Calu3 (cell line): ENCODE measurements at regions not wholly inside any gene's neighbourhood (a gene's known extent, or its start where the extent isn't known, plus 50 kb on each side); places are given as distances from the start of the nearest gene placed in this dataset.

Experiments
- BruUV-seq: library from RNA; stranded (reverse); fragments of 400-500 nt; replicated peaks from 2 replicates; lab custom pipeline; 2021; lab: Mats Ljungman, UMichigan
- CTCF ChIA-PET: fragments of 300-600 bp; sonication (Branson Sonifier 250); formaldehyde crosslinking; loops from one replicate; lab custom pipeline; 2022; ENCODE audit warnings: antibody characterized with exemption; lab: Charles Lee
- DNase-seq: peaks from one replicate; pipeline ENCODE4 v3.0.0; 2022
- H3K27ac Mint-ChIP-seq: one replicate; pipeline ENCODE4 v1.8.0; 2022; ENCODE audit warnings: mixed read lengths; ENCODE audit not compliant: unreplicated experiment
- H3K27me3 Mint-ChIP-seq: one replicate; pipeline ENCODE4 v1.8.0; 2022; ENCODE audit warnings: mixed read lengths; ENCODE audit not compliant: unreplicated experiment
- H3K36me3 Mint-ChIP-seq: one replicate; pipeline ENCODE4 v1.8.0; 2022; ENCODE audit warnings: mild to moderate bottlenecking, moderate library complexity, mixed read lengths; ENCODE audit not compliant: insufficient read depth, unreplicated experiment
- H3K4me1 Mint-ChIP-seq: one replicate; pipeline ENCODE4 v1.8.0; 2022; ENCODE audit warnings: mild to moderate bottlenecking, low read depth, mixed read lengths; ENCODE audit not compliant: unreplicated experiment
- H3K4me3 Mint-ChIP-seq: one replicate; pipeline ENCODE4 v1.8.0; 2022; ENCODE audit warnings: mild to moderate bottlenecking, low read depth, moderate library complexity, mixed read lengths; ENCODE audit not compliant: unreplicated experiment
- H3K9me3 Mint-ChIP-seq: one replicate; pipeline ENCODE4 v1.8.0; 2022; ENCODE audit warnings: low read depth, mixed read lengths; ENCODE audit not compliant: unreplicated experiment
- intact Hi-C: fragments of 100-400 bp; cut with micrococcal nuclease; formaldehyde crosslinking; loops from one replicate; pipeline ENCODE4 v1.10.0; 2022; ENCODE audit not compliant: unreplicated experiment
- TF ChIP-seq, protein P1 (sequence below): fragments of 200-600 bp; IDR thresholded peaks from one replicate; pipeline ENCODE4 v1.8.0; 2022; ENCODE audit warnings: antibody characterized with exemption; ENCODE audit not compliant: unreplicated experiment

DNA sequence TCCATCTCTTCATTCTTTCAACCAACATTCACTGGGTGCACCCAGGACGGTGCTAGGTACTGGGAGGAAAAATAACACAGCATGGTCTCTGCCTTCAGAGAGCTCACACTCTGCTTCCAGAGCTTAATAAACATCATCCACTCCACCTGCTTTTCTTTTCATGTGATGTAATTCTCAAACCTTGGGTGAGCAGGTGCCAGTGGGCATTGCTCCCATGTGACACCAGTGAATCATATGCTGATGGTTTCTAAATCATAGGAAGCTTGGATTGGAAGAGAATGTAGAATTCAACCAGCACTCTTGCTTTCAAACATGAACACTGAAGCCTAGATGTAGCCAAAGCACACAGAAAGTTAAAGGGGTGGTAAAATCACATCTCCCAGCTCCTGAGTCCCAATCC lies 189.8 kb downstream of the FOXA2 start:
- no TSS peak for BruUV-seq
- intact Hi-C loops: no loop called here

DNA sequence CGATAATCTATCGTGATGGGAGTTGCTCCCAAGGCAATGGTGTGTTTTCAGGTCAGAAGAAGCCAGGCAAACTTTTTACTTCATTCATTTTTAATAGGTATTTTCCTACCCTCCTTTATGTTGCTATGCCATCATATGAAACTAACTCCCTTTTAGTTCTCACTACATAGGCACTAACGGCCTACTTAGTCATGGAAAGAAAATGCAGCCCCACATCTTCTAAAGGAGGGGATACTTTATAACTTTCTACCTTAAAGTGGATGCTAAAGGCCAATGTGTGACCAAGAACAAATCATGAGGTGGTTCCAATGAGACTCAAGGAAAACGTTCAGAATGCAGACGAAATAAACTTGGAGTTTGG lies 193.8 kb downstream of the FOXA2 start:
- Mint-ChIP-seq H3K4me3 (no peak overlapping the region), H3K4me1 (peaks cover 9% of the 10 kb centered on the region), H3K9me3 (no peaks in the 10 kb centered on the region), H3K36me3 (no peaks in the 10 kb centered on the region), H3K27me3 (no peaks in the 10 kb centered on the region), H3K27ac (no peak overlapping the region)
- DNase-seq: no peak
- CTCF ChIA-PET: no interaction called here
- intact Hi-C loops: no loop called here
- no TSS peak for BruUV-seq
- TF ChIP-seq, protein P1, sequence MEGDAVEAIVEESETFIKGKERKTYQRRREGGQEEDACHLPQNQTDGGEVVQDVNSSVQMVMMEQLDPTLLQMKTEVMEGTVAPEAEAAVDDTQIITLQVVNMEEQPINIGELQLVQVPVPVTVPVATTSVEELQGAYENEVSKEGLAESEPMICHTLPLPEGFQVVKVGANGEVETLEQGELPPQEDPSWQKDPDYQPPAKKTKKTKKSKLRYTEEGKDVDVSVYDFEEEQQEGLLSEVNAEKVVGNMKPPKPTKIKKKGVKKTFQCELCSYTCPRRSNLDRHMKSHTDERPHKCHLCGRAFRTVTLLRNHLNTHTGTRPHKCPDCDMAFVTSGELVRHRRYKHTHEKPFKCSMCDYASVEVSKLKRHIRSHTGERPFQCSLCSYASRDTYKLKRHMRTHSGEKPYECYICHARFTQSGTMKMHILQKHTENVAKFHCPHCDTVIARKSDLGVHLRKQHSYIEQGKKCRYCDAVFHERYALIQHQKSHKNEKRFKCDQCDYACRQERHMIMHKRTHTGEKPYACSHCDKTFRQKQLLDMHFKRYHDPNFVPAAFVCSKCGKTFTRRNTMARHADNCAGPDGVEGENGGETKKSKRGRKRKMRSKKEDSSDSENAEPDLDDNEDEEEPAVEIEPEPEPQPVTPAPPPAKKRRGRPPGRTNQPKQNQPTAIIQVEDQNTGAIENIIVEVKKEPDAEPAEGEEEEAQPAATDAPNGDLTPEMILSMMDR: no peak

More for the DNA sequence above, 189.8 kb downstream of the FOXA2 start:
- DNase-seq: no peak
- Mint-ChIP-seq H3K36me3 (no peaks in the 10 kb centered on the region), H3K27me3 (no peaks in the 10 kb centered on the region), H3K27ac (no peak overlapping the region), H3K4me1 (no peaks in the 10 kb centered on the region), H3K4me3 (no peak overlapping the region), H3K9me3 (no peaks in the 10 kb centered on the region)
- TF ChIP-seq, protein P1: no peak
- CTCF ChIA-PET: no interaction called here

DNA sequence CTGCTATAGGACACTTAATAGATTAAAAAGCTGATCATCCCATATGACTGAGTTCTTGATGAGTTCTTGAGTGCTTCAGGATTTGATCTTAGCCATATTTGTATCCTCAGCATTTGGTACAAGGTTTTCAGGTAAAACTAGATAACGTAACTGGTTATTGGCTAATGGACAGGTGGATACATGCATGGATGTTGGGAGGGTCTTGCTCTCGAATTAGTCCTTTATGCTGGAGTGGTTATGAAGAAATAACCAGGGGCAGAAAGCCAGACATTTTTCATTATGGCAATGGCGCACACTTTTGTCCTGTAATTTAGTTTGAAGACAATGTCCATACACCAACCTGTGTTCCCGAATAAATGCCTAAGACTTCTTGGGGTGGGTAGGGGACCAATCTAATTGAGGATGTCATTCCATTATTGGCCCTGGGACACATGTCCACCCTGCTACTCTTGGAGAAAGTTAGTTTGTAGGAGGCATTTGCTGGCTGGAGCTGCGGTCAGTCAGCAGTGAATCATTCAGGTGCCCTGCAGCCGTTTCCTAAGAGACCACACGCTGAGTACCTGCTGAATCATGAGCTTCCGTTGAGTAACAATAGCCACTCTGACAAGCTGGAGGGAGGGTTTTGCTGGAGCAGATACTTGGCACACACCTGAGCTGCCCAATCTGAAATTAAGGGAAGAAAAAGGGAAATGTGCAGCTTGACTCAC lies 194.4 kb downstream of the FOXA2 start:
- DNase-seq: peak; percentile 55
- Mint-ChIP-seq H3K36me3 (no peaks in the 10 kb centered on the region), H3K27ac (no peak overlapping the region), H3K4me3 (no peak overlapping the region), H3K4me1 (peaks cover 9% of the 10 kb centered on the region), H3K27me3 (no peaks in the 10 kb centered on the region), H3K9me3 (no peaks in the 10 kb centered on the region)
- TF ChIP-seq, protein P1: no peak
- intact Hi-C loops: loop anchor here (5.0 kb wide), 2 partner anchors 62 to 197 kb away; no protein-coding TSS in a partner anchor
- CTCF ChIA-PET: no interaction called here
- no TSS peak for BruUV-seq

DNA sequence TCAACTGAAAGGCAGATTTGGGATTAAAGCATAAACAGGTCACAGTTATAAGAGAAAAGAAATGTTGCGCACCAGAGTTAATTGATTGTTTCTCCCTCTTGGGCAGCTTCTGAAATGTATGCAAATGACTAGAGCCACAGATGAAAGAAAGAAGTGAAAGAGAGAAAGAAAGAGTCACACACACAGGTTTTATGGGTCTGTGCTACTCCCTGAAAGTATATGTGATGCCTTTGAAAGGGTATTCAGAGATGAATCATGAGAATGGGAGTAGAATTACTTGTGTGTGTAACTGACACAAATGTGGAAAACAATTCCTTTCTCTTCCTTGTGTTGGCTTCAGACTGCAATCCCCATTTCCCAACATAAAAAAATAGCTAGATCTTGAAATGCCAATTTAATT lies 196.9 kb downstream of the FOXA2 start:
- H3K36me3 Mint-ChIP-seq: no peaks in the 10 kb centered on the region
- TF ChIP-seq, protein P1: no peak
- intact Hi-C loops: loop anchor here (5.0 kb wide), 2 partner anchors 65 to 200 kb away; no protein-coding TSS in a partner anchor
- CTCF ChIA-PET: no interaction called here
- H3K9me3 Mint-ChIP-seq: no peaks in the 10 kb centered on the region
- no peak overlapping the region for H3K27ac Mint-ChIP-seq
- no peaks in the 10 kb centered on the region for H3K27me3 Mint-ChIP-seq
- DNase-seq: no peak
- peaks cover 9% of the 10 kb centered on the region for H3K4me1 Mint-ChIP-seq
- H3K4me3 Mint-ChIP-seq: no peak overlapping the region
- BruUV-seq: no TSS peak
